ENCODE measurements at regions not wholly inside any gene's neighbourhood (a gene's known extent, or its start where the extent isn't known, plus 50 kb on each side); places are given as distances from the start of the nearest gene placed in this dataset.

GRCh38 chr2:195410074-195410671 lies 246.9 kb upstream of the SLC39A10 start:
- Histone ChIP-seq H4K20me1 (ENCODE audit: insufficient read depth) (no peaks in the 10 kb centered on the region), H3K4me3 (replicated peaks in 1 of 2; ENCODE audit: low read depth in 1 of 2, low read length in 2 of 2) (no peak overlapping the region), H3K27me3 (ENCODE audit: insufficient read depth, low read length) (no peaks in the 10 kb centered on the region), H2AFZ (ENCODE audit: low read depth, low read length, poor library complexity, severe bottlenecking) (no peak overlapping the region), H3K9ac (ENCODE audit: low read length) (no peak overlapping the region), H3K79me2 (ENCODE audit: insufficient read depth, low read length) (no peaks in the 10 kb centered on the region), H3K9me2 (ENCODE audit: insufficient read depth) (no peaks in the 10 kb centered on the region), H3K9me3 (ENCODE audit: control insufficient read depth in 1 of 2, insufficient read depth in 1 of 2, low read depth in 1 of 2, low read length in 2 of 2) (no peaks in the 10 kb centered on the region), H3K36me3 (ENCODE audit: control insufficient read depth in 1 of 2, insufficient read depth in 2 of 2, low read length in 2 of 2) (no peaks in the 10 kb centered on the region), H3K27ac (ENCODE audit: low read depth, low read length) (no peak overlapping the region), H3K4me2 (ENCODE audit: low read length) (no peak overlapping the region), H3K4me1 (ENCODE audit: control insufficient read depth in 1 of 2, insufficient read depth in 2 of 2, low read length in 2 of 2) (no peaks in the 10 kb centered on the region)
- no peak for ATAC-seq
- TF ChIP-seq TCF7L2 (IDR thresholded peaks at IDR 0.05; ENCODE audit: borderline replicate concordance, extremely low read depth, insufficient read depth, insufficient read length) = no peak
- TF ChIP-seq ZFX (IDR thresholded peaks at IDR 0.05) = no peak
- TF ChIP-seq SP1 (IDR thresholded peaks at IDR 0.05; ENCODE audit: low read depth) = no peak
- TF ChIP-seq CEBPB (IDR thresholded peaks at IDR 0.05; ENCODE audit: low read depth) = no peak
- no peak for TF ChIP-seq ZNF274 (IDR thresholded peaks at IDR 0.05; ENCODE audit: low read depth, low read length)
- no peak for TF ChIP-seq MAX (IDR thresholded peaks at IDR 0.05)
- TF ChIP-seq CBX3 (IDR thresholded peaks at IDR 0.05; ENCODE audit: low read depth) = no peak
- TF ChIP-seq JUND (IDR thresholded peaks at IDR 0.05) = no peak
- TF ChIP-seq SRF (IDR thresholded peaks at IDR 0.05; ENCODE audit: low read depth) = no peak
- no peak for TF ChIP-seq POLR2A (IDR thresholded peaks at IDR 0.05; ENCODE audit: borderline replicate concordance, extremely low read depth, insufficient read depth, insufficient read length)
- no peak for TF ChIP-seq REST (IDR thresholded peaks at IDR 0.05; ENCODE audit: low read depth)
- no peak for TF ChIP-seq CTCF (IDR thresholded peaks at IDR 0.05 in 2 of 3, conservative IDR thresholded peaks at IDR 0.05 in 1 of 3; ENCODE audit: borderline replicate concordance in 1 of 3, insufficient read depth in 1 of 3, low read depth in 2 of 3, low read length in 2 of 3)
- DNase-seq (ENCODE audit: low read depth, low spot score) = no peak
- intact Hi-C loops (cut with micrococcal nuclease) = loop anchor here (5.0 kb wide), 1 partner anchor 247 kb away; the partner anchor contains the start of gene SLC39A10
- CTCF ChIA-PET = no interaction called here
- POLR2A ChIA-PET = no interaction called here
- no TSS peak for BruUV-seq (replicated peaks)
- RAD21 ChIA-PET (ENCODE audit: low non-redundant PET in 1 of 2, low total read pairs in 2 of 2, uncharacterized antibody in 2 of 2, unreplicated experiment in 2 of 2) = no interaction called here

Measured in HCT116 (cell line).